Body of pancreas (tissue), 4 donors: ENCODE measurements at regions not wholly inside any gene's neighbourhood (a gene's known extent, or its start where the extent isn't known, plus 50 kb on each side); places are given as distances from the start of the nearest gene placed in this dataset.

Source experiments
- CTCF ChIP-seq, 7 experiments: fragments of 450-650 bp in 4 of 7; fragments of 200-600 bp in 3 of 7; sonication (generic) in 3 of 7; IDR thresholded peaks; one replicate each; pipeline ENCODE4 v1.5.1; 2016 to 2019; ENCODE audit warnings: antibody characterized with exemption in 7 of 7
- POLR2A ChIP-seq, 3 donors: fragments of 450-650 bp; IDR thresholded peaks; one replicate each; pipeline ENCODE4 v1.6.1; 2016; ENCODE audit warnings: antibody characterized with exemption in 3 of 3, mild to moderate bottlenecking in 2 of 3

- TF ChIP-seq POLR2A (IDR thresholded peaks at IDR 0.05) = no peak
- TF ChIP-seq CTCF (IDR thresholded peaks at IDR 0.05) = no peak
Measured at GRCh38 chr6:88386167-88386566, 220.0 kb upstream of the CNR1 start.
